ENCODE measurements at regions not wholly inside any gene's neighbourhood (a gene's known extent, or its start where the extent isn't known, plus 50 kb on each side); places are given as distances from the start of the nearest gene placed in this dataset.

DNA sequence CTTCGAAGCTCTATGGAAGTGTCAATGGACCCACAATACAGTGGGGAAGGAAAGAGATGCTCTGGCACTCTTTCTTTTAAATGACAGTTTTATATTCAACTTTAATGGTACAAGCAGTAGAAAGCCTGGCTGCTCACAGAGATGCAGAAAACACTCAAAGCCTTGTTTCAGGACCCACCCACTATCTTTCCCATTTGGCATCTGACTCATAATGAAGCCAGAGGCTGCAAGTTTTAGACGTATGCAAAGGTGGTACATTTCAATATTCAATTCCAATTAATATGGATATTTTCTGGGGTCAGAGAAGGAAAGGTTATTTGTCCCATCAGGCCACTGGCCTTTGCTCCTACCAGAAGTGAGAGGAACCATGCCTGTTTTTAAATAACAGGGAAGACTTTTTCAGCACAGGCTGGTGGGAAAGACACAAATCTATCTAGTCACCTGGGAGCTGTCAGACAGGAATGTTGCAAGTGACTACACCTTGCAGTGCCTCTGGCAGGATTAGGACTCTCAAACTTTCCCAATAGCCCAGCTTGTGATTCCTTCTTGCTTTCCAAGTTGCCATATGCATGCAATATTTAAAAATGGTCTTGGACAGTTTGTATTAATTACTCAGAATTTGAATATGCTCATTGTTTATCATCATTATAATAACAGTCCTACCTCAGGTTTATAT is 70.0 kb upstream of the RAB40AL start:
- no peaks in the 10 kb centered on the region for H3K27me3 ChIP-seq (replicated peaks; ENCODE audit: insufficient read depth)

DNA sequence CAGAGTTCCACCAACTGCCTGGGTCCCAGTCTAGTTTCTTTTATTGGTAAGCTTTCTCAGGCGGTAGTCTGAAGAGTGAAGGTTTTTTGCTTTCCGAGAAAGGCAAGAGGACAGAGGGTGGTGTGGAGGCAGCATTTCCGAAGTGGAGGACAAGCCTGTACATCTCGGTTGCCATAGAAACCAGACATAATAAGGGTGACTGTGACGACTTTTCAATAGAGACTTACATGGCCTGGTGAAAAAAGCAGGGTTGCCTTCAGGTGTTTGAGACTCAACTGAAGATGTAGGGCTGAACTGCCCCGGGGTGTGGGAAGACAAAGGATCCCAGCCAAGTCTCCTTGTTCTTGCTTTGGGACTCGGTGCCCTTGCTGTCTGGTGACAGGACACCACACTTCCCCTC is 53.6 kb upstream of the RAB40AL start:
- 78 to 92% methylated on average over 5 to 7 of the region's 7 CpGs for WGBS, 2 experiments (ENCODE audit: low coverage in 1 of 2, low lambda C conversion rate in 2 of 2, missing lambda C conversion rate in 2 of 2)
- no peaks in the 10 kb centered on the region for H3K27me3 ChIP-seq (replicated peaks; ENCODE audit: insufficient read depth)
- no peaks in the 10 kb centered on the region for H3F3A ChIP-seq (ENCODE audit: insufficient read depth)
- in situ Hi-C loops (cut with MboI), result no loop called here
- H3K9me2 ChIP-seq (ENCODE audit: insufficient read depth), result no peaks in the 10 kb centered on the region
- DNase-seq, result no peak
- no peak overlapping the region for H2AFZ ChIP-seq
- H4K20me1 ChIP-seq (ENCODE audit: insufficient read depth), result no peaks in the 10 kb centered on the region
- TF ChIP-seq EZH2 (IDR thresholded peaks at IDR 0.05; ENCODE audit: insufficient read depth, poor library complexity, severe bottlenecking), result no peak
- no peak for TF ChIP-seq EZH2phosphoT487 (IDR thresholded peaks at IDR 0.05; ENCODE audit: insufficient read depth, low read depth)
- no peaks in the 10 kb centered on the region for H3K9me3 ChIP-seq (ENCODE audit: low read depth)
- no peak overlapping the region for H3K4me3 ChIP-seq
- H3K4me1 ChIP-seq (ENCODE audit: insufficient read depth), result no peaks in the 10 kb centered on the region
- H3K79me2 ChIP-seq (ENCODE audit: insufficient read depth), result no peaks in the 10 kb centered on the region
- no peak overlapping the region for H3K4me2 ChIP-seq (ENCODE audit: unreplicated experiment)
- no peak overlapping the region for H3K9ac ChIP-seq
- no peak overlapping the region for H3K27ac ChIP-seq
- H3K36me3 ChIP-seq (ENCODE audit: low read depth), result no peaks in the 10 kb centered on the region

More for the DNA sequence above, 70.0 kb upstream of the RAB40AL start:
- in situ Hi-C loops (cut with MboI), result no loop called here
- Histone ChIP-seq H3K9me2 (ENCODE audit: insufficient read depth) (no peaks in the 10 kb centered on the region), H4K20me1 (ENCODE audit: insufficient read depth) (no peaks in the 10 kb centered on the region), H2AFZ (no peak overlapping the region), H3F3A (ENCODE audit: insufficient read depth) (peaks cover 5% of the 10 kb centered on the region; the same call in 1 of the 2 replicates), H3K9me3 (ENCODE audit: low read depth) (no peaks in the 10 kb centered on the region), H3K4me1 (ENCODE audit: insufficient read depth) (no peaks in the 10 kb centered on the region), H3K36me3 (ENCODE audit: low read depth) (no peaks in the 10 kb centered on the region), H3K4me3 (no peak overlapping the region), H3K27ac (no peak overlapping the region), H3K9ac (no peak overlapping the region), H3K4me2 (ENCODE audit: unreplicated experiment) (no peak overlapping the region), H3K79me2 (ENCODE audit: insufficient read depth) (no peaks in the 10 kb centered on the region)
- 62 to 76% methylated on average over 2 of the region's 2 CpGs for WGBS, 2 experiments (ENCODE audit: low coverage in 1 of 2, low lambda C conversion rate in 2 of 2, missing lambda C conversion rate in 2 of 2)
- no peak for TF ChIP-seq EZH2phosphoT487 (IDR thresholded peaks at IDR 0.05; ENCODE audit: insufficient read depth, low read depth)
- no peak for TF ChIP-seq EZH2 (IDR thresholded peaks at IDR 0.05; ENCODE audit: insufficient read depth, poor library complexity, severe bottlenecking)
- DNase-seq, result no peak

Measured in GM23248 (cell line).